Natural killer cell treated with Interleukin-12 subunit alpha and Interleukin-12 subunit beta and Interleukin-15 and Interleukin-18, amount 100 ng/mL, for 72 hours (primary cell): ENCODE measurements at regions not wholly inside any gene's neighbourhood (a gene's known extent, or its start where the extent isn't known, plus 50 kb on each side); places are given as distances from the start of the nearest gene placed in this dataset.
"Not testable (repeated sequence)": the region's sequence is repeated elsewhere in the genome, so short reads cannot be mapped to it uniquely, and the experiment has no call there.

Experiments
- ATAC-seq, 2 donors: fragments of 150-1000 bp; cut with Tn5 transposase in 1 of 2; sonication (Bioruptor Pico), chemical (Tn5 transposase) in 1 of 2; 2 replicates each; pipeline ENCODE4 v1.10.0; 2021
- DNase-seq: peaks from one replicate; pipeline ENCODE4 v3.0.0; 2022; ENCODE audit warnings: low spot score
- H3K27ac Mint-ChIP-seq, 2 donors: 1 replicate in 1 of 2; 2 replicates in 1 of 2; pipeline ENCODE4 v1.8.0; 2022; ENCODE audit warnings: mixed read lengths in 2 of 2, mild to moderate bottlenecking in 1 of 2, moderate library complexity in 1 of 2
- H3K27me3 Mint-ChIP-seq, 2 donors: 1 replicate in 1 of 2; 2 replicates in 1 of 2; pipeline ENCODE4 v1.8.0; 2022; ENCODE audit warnings: mixed read lengths in 2 of 2
- H3K36me3 Mint-ChIP-seq: one replicate; pipeline ENCODE4 v1.8.0; 2022; ENCODE audit warnings: mixed read lengths
- H3K4me1 Mint-ChIP-seq, 2 donors: 1 replicate in 1 of 2; 2 replicates in 1 of 2; pipeline ENCODE4 v1.8.0; 2022; ENCODE audit warnings: low read depth in 2 of 2, mixed read lengths in 2 of 2, mild to moderate bottlenecking in 1 of 2
- H3K4me3 Mint-ChIP-seq: one replicate; pipeline ENCODE4 v1.8.0; 2022; ENCODE audit warnings: mixed read lengths
- H3K9me3 Mint-ChIP-seq: 2 replicates; pipeline ENCODE4 v1.8.0; 2022; ENCODE audit warnings: mixed read lengths

DNA sequence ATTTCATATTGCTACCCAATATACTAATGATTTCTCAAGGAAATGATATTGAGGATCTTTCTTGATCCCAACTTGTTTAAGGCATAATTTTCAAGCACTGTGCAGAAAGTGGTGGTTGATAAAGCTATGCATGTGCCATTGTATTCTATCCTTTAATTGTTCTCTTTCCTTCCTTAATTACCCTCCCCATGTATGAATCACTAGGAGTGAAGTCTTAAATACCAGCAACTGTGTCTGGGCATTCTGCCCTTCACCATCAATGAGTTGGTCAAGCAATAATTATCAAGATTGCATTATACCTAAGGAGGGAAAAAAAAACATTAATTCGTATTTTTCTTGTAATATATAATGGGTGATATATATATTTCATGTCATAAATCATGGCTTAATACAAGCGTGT lies 111.8 kb upstream of the FRMPD4 start:
- Mint-ChIP-seq H3K4me1 (no peaks in the 10 kb centered on the region), H3K27me3 (peaks cover 0 to 5% of the 10 kb centered on the region in 2 donors), H3K36me3 (no peaks in the 10 kb centered on the region), H3K27ac (no peak overlapping the region), H3K9me3 (peaks cover 9% of the 10 kb centered on the region), H3K4me3 (no peak overlapping the region)
- ATAC-seq (no peak), DNase-seq (no peak)

DNA sequence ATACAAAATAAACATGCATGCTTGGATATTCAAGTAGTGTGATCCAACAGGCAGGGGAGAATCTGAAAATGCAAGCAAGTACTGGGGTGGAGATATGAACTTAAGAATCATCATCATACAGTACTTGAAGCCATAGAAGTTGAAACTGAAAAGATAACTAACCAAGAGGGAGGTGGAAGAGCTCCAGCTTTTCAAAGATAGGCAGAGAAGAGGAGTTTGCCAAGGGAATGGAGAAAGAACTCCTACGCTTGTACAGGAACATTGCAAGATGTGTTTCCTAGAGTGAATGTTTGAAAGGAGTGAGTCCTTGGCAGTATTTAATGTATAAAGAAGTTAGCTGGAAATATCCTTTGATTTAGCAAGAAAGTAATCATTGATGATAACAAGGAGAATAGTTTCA lies 106.2 kb upstream of the FRMPD4 start:
- no peaks in the 10 kb centered on the region for H3K36me3 Mint-ChIP-seq
- no peaks in the 10 kb centered on the region for H3K4me1 Mint-ChIP-seq
- H3K4me3 Mint-ChIP-seq: no peak overlapping the region
- H3K27me3 Mint-ChIP-seq: no peaks in the 10 kb centered on the region
- no peak for DNase-seq
- no peak for ATAC-seq
- H3K9me3 Mint-ChIP-seq: peaks cover 3% of the 10 kb centered on the region
- no peak overlapping the region for H3K27ac Mint-ChIP-seq

DNA sequence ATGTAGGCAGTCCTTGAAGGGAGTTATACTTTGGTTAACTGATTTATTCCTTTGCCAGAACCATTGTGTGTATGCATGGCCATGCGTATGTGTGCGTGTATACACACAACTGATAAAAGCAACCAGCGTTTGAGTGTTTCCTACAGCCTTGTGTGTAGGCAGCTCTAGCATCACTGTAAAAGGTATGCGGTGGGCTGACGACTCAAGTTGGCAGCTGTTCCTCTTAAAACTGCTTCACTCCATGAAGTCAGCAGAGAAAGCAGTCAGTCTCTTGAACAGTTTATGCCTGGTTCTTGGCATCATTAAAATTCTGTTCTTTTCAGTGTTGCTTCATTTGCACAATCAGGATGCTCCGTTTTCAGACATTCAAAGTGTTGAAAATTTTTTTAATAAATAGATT lies 103.5 kb upstream of the FRMPD4 start:
- Mint-ChIP-seq H3K36me3 (no peaks in the 10 kb centered on the region), H3K4me3 (no peak overlapping the region), H3K9me3 (peaks cover 3% of the 10 kb centered on the region), H3K4me1 (no peaks in the 10 kb centered on the region), H3K27me3 (no peaks in the 10 kb centered on the region), H3K27ac (no peak overlapping the region)
- ATAC-seq: no peak
- DNase-seq: no peak

DNA sequence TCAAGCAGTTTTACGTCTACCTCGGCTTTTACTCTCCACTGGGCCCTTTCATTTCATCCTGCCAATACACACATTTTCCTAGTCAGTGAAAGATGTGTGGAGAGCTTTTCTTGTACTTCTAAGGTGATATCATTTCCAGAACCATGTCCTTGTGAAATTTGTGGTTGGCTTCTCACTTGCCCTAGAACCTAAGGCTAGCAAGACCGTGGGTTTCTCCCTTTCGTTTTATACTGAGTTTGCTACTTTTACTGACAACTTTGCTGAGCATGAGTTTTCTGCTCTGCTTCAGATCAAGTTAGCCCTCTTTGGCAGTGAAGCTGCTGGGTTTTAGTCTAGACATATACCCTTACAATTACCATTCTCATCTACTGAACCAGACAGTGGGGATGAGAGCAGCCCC lies 95.7 kb upstream of the FRMPD4 start:
- DNase-seq (no peak), ATAC-seq (no peak)
- Mint-ChIP-seq H3K27ac (no peak overlapping the region), H3K27me3 (no peaks in the 10 kb centered on the region), H3K4me3 (no peak overlapping the region), H3K36me3 (no peaks in the 10 kb centered on the region), H3K9me3 (no peaks in the 10 kb centered on the region), H3K4me1 (no peaks in the 10 kb centered on the region)

DNA sequence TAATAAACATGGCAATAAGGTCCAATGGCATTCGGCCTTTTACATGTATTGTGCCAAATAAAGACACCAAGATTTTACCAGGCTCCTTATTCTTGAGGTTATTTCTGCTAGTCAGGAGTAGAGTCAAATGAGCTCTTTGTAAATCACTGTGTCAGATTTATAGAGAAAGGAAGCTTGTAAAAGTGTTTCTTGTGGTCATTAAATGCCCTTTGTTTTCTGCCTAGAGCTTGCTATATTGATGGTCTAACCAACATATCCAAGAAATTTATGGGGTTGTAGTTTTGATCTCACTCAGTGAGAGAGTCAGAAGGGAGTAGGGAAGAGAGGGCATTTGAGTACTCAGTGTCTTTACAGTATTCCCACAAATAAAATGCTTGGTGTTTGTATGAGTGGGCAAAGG lies 86.2 kb upstream of the FRMPD4 start:
- H3K36me3 Mint-ChIP-seq: no peaks in the 10 kb centered on the region
- no peaks in the 10 kb centered on the region for H3K4me1 Mint-ChIP-seq
- ATAC-seq (no peak), DNase-seq (no peak)
- H3K9me3 Mint-ChIP-seq: peaks cover 6% of the 10 kb centered on the region
- peaks cover 0 to 3% of the 10 kb centered on the region in 2 donors for H3K27me3 Mint-ChIP-seq
- H3K27ac Mint-ChIP-seq: no peak overlapping the region
- H3K4me3 Mint-ChIP-seq: no peak overlapping the region

DNA sequence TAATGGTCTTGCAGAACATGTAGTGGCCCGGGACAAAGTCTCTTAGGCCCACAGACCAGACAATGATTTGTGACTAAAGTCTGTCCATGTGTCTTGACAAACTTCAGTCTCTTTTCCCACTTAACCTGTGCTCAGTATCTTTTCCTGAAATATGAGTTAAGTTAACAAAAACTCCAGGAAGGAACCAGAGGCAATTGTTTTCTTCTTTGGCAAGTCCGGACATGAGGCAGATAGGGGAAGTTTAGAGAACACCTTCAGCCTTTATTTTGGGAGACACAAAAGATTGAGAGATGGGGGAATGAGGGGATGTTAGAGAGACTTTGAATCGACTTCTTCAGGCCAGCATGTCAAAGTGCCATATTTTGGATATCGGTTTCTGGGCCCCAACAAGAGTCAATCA lies 80.2 kb upstream of the FRMPD4 start:
- Mint-ChIP-seq H3K4me1 (no peaks in the 10 kb centered on the region), H3K36me3 (no peaks in the 10 kb centered on the region), H3K9me3 (no peaks in the 10 kb centered on the region), H3K27ac (no peak overlapping the region), H3K4me3 (no peak overlapping the region), H3K27me3 (no peaks in the 10 kb centered on the region)
- DNase-seq: no peak
- no peak for ATAC-seq

DNA sequence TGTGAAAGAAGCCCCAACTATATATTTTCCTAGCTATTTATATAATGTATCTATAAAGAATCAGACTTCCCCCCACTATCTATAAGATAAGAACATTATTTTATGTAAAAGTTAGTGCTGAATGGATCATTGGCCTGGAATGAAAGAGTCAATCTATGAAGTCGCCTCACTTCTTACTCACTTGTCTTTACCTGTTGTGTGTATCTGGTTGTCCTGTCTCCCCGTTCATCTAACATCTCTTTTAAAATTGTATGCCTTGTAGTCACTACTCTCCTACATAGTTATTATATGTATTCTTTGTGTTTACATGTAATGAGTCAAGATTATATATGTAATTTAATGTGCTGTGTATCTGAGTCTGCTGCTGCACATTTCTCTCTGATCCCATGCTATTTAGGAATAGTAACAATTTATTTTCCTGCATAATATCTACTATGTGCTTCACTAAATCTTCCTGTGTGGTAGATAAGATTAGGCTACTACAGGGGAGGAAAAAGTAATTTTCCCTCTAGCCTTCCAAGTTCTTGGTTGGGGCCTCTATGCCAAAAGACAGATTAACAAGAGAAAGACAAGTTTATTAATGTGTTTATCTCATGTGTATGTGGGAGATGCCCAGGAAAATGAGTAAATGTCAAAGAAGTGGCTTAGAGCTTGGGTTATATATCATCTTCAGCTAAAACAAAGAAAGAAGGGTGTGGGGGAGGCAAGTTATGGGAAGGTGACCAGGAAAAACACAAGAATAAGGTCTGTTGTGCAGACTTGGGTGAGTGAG lies 77.6 kb upstream of the FRMPD4 start:
- peaks cover 0 to 4% of the 10 kb centered on the region in 2 donors for H3K27me3 Mint-ChIP-seq
- H3K4me1 Mint-ChIP-seq: no peaks in the 10 kb centered on the region
- H3K4me3 Mint-ChIP-seq: no peak overlapping the region
- no peak for DNase-seq
- H3K27ac Mint-ChIP-seq: no peak overlapping the region
- ATAC-seq: no peak
- H3K36me3 Mint-ChIP-seq: no peaks in the 10 kb centered on the region
- peaks cover 2% of the 10 kb centered on the region for H3K9me3 Mint-ChIP-seq

DNA sequence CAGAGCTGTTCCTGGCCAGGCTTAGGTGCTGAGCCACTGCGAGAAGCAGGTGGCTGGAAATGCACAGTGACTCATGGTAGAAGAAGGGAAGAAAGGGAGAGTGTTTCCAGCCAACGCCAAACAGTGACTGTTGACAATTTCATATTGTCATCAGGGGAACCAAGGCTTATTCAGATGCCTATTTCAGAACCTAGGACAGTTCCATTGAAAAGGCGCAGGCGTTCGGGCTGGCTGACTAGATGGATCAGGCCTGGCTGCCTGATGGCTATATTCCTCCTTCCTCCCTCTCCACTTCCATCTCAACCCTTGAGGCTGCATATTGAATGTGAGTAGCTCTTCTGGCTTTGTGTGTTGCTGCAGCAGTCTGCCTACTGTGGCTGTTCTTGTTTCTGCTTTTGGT lies 73.0 kb upstream of the FRMPD4 start:
- Mint-ChIP-seq H3K4me3 (no peak overlapping the region), H3K27me3 (peaks cover 0 to 11% of the 10 kb centered on the region in 2 donors), H3K36me3 (no peaks in the 10 kb centered on the region), H3K9me3 (peaks cover 10% of the 10 kb centered on the region), H3K4me1 (no peaks in the 10 kb centered on the region), H3K27ac (no peak overlapping the region)
- ATAC-seq: no peak
- DNase-seq: no peak

DNA sequence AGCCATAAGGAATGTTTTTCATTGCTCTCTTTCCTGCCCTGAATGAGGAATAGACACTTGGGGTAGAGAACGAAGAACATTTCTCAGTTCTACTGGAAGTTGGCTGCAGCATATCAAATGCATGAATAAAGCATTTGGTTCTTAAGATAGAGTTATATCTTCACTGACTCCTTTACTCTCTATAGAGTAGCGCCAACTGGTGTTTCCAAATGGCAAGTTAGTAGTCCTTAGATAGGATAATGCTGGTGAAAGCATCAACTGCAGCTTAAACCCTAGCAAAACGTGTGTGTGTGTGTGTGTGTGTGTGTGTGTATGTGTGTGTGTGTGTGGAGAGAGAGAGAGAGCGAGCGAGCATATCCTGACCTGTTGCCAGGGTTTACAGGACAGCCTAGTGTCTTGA lies 62.2 kb upstream of the FRMPD4 start:
- Mint-ChIP-seq H3K9me3 (no peaks in the 10 kb centered on the region), H3K36me3 (no peaks in the 10 kb centered on the region), H3K4me1 (no peaks in the 10 kb centered on the region), H3K4me3 (no peak overlapping the region), H3K27ac (no peak overlapping the region), H3K27me3 (peaks cover 9 to 12% of the 10 kb centered on the region in 2 donors)
- ATAC-seq (no peak), DNase-seq (no peak)

DNA sequence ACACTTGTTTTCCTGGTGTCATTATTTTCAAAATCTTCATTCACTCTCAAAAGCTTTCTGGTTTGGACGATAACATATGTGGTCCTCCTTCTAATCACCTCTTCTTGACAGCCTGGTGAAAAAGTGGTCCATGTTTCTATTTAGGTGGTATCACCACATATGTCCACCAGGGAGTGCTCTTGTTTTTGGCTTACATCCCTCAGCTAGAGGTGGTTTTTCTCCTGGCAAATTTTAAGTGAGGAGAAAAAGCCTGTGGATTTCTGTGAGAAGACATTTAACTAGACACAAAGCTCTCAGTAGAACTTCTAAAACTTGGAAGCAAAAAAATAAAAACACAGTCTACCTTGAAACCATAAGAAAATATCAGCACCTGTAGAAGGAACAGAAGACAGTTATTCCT lies 58.0 kb upstream of the FRMPD4 start:
- no peak for ATAC-seq
- no peak overlapping the region for H3K27ac Mint-ChIP-seq
- no peaks in the 10 kb centered on the region for H3K36me3 Mint-ChIP-seq
- H3K4me1 Mint-ChIP-seq: no peaks in the 10 kb centered on the region
- H3K9me3 Mint-ChIP-seq: no peaks in the 10 kb centered on the region
- H3K4me3 Mint-ChIP-seq: no peak overlapping the region
- DNase-seq: no peak
- H3K27me3 Mint-ChIP-seq: peaks cover 0 to 3% of the 10 kb centered on the region in 2 donors

DNA sequence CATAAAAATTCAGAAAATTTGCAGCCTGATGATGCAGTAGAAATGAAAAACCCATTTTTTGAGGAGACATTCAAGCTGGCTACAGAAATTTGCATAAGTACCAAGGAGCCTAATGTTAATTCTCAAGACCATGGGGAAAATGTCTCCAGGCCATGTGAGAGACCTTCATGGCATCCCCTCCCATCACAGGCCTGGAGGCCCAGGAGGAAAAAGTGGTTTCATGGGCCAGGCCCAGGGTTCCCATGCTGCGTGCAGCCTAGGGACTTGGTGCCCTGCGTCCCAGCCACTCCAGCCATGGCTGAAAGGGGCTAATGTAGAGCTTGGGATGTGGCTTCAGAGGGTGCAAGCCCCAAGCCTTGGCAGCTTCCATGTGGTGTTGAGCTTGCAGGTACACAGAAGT lies 55.3 kb upstream of the FRMPD4 start:
- not testable (repeated sequence) for H3K4me1 Mint-ChIP-seq, H3K36me3 Mint-ChIP-seq, H3K4me3 Mint-ChIP-seq, H3K9me3 Mint-ChIP-seq, DNase-seq, ATAC-seq, H3K27ac Mint-ChIP-seq, H3K27me3 Mint-ChIP-seq
